Activated T-helper 1 cell treated with anti-CD3 and anti-CD28 coated beads, Interleukin-2, amount 50 U/mL, for 16 hours (primary cell): ENCODE measurements at regions not wholly inside any gene's neighbourhood (a gene's known extent, or its start where the extent isn't known, plus 50 kb on each side); places are given as distances from the start of the nearest gene placed in this dataset.
"Not testable (repeated sequence)": the region's sequence is repeated elsewhere in the genome, so short reads cannot be mapped to it uniquely, and the experiment has no call there.

Source experiments
- DNase-seq, 2 donors: peaks; one replicate each; pipeline ENCODE4 v3.0.0-alpha.2; 2020; ENCODE audit warnings: low read depth in 1 of 2, low spot score in 1 of 2

DNA sequence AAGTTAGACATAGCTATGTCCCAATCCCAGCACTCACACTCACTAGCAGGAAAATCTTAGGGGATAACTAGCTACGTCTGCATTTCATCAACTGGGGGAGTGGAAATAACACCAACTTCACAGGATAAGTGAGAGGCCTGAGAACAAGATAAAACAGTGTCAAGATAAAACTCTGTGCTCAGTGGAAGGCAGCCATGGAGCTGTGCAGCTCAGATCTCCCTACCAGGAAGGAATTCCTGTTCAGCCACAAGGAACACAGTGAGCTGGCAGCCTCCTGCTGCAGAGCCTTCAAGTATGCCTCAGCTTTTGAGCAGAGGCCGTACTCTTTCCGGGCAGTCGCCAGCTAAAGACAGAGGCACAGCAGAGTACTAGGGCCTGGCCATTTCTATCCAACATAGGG is 115.8 kb upstream of the TOPAZ1 start:
- no peak for DNase-seq

DNA sequence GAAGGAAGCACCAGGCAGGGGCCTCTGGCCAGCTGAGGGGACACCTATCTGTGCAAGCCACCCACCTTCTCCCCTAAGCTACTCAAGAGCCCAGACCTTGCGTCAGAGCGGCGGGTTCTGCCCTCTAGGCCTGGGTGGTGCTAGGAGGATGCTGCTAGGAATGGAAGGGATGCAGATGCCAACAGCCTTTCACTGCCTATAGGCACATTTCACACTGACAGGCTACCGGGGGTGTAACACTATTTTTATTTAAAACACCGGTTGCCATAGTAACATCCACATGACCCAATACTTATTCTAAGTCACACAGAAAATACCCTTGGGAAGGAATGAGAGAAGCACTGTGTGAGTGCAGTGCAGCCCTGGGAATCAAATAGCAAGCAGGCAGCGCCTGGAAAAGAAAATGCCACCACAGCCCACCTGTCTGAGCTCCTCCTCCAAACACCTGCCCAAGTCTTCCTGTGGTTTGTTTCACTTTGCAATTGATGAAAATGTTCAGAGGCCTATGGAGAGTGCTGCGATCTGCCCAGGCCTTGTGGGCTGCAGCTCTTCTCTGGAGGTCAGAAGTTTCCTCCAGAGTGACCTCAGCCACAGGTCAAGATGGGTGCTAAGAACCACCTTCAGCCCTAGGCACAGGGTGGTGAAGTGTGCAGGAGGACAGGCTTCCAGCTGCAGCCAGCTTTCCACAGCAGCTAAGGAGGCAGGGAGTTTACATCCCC is 113.5 kb upstream of the TOPAZ1 start:
- no peak for DNase-seq

DNA sequence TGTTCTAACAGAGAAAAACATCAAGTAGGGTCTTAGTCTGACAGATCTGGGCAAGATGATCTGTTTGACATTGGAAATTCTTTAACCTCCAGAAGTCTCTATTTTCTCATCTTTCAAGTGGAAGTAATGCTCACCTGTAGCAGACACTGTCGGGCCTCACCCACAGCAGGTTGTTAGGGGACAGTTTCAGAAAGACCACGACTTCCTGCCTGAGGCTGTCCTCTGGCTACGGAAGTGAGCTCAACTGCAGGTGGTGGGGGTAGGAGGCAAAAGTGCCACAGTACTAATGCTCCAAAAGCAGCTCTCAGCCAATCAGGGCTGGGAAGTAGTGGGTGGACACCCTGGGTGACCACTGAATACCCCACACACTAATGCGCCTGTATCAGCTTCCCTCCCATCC is 111.4 kb upstream of the TOPAZ1 start:
- DNase-seq, result no peak

DNA sequence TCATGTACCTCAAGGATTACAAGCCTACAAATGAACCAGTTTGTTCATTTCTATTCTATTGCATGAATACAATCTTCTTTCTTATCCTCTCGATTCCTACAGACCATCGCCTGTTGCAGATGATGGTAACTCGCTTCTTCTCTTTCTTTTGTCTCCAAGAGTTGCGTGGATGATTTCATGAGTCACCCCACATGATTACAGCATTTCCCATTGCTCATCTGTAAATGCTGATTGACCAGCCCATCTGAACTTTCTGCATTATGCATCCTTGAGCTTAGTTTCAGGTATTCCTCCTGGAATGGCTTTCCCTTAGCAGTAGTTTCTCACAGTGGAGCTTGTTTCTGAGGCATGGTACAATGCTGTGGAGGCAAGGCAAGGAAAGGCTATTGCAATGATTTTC is 109.6 kb upstream of the TOPAZ1 start:
- DNase-seq, result no peak

DNA sequence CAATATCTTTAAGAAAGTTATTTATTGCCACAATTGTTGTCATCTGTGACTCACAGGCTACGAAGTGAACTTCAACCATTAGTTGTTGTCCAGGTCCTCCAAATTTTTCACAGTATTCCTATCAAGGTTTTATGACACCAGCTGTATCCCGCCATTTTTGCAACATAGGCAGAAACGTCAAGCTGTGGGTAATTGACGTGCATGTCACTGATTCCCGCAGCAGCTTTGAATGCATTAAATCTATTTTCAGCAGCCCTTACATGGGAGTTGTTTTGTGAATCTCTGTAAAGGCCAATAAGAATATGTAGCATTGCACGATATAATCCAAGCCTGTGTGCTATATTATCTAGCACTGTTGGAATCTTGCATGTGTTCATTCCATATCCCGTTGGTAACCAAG is 109.1 kb upstream of the TOPAZ1 start:
- DNase-seq, result no peak

DNA sequence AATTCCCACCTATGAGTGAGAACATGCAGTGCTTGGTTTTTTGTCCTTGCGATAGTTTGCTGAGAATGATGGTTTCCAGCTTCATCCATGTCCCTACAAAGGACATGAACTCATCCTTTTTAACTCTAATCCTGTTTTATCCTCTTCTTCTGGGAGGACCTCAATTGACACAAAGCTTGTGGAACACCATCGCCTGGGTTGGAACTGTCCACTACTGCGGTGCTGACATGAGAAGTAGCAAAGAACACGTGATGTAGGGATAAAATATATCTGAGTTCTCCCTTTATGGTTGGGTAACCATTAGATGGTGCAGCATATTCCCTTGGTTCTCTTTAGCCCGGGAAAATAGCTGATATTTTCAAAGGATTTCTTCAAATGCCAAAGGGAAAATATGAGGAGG is 105.3 kb upstream of the TOPAZ1 start:
- no peak for DNase-seq

DNA sequence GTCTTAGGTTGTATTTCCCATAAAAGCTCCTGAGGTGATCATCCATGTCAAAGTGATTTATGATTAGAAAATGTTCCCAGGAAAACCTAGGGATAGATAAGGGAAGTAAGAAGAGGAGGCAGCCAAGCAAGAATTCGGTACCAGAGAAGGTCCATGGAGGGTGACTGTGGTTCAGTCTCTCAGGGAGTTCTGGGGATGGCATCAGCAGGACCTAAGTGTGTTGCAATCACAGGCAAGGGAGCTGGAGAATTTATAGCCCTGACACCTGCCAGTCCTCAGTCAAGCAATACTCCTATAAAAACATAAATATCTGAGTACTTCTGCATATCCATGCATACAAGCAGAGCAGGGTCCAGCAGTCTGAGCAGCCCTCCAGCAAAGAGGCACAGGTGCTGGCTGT is 95.6 kb upstream of the TOPAZ1 start:
- no peak for DNase-seq

DNA sequence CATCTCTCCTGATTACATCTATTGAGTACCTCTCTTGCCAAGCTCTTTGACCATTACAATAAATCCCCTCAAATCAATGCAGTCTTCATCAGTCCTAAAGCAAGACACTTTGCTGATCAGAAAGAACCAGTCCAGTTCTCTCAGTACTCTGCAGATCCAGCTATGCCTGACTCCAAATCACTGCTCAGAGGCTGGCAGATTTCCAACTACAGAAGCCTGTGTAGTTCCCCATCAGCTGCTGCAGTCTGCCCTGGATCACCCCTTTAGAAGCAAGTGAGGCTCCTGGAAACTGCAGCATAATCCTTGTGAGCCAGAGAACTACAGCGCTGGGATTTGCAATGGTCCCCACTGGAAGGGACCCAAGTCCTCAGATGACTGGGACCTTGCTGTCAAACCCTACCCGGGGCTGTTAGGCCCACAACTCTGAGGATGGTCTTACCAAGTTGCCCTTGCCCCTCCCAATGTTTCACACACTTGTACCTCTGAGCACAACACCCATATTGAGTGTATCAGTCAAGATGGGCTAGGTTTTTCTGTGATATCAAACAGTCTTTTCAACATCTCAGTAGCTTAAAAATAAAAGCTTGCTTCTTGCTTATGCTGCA is 81.9 kb upstream of the TOPAZ1 start:
- no peak for DNase-seq

DNA sequence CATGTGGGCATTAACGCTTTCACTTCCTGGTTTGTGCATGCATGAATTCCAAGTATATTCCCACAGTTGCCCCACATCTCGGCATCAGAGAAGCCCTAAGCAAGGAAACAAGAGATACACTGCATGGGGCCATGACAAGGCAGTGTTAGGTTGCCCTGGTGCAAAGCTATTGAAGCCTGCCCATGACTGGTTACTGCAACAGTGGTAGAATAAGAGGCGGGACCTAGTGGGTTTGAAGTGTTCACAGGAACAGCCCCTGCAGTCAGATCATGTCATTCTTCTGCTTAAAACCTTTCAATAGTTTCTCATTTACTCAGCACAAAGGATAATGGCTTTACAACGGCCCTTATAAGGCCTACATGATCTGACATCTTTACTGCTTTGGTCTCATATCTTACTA is 80.9 kb upstream of the TOPAZ1 start:
- DNase-seq, result no peak

DNA sequence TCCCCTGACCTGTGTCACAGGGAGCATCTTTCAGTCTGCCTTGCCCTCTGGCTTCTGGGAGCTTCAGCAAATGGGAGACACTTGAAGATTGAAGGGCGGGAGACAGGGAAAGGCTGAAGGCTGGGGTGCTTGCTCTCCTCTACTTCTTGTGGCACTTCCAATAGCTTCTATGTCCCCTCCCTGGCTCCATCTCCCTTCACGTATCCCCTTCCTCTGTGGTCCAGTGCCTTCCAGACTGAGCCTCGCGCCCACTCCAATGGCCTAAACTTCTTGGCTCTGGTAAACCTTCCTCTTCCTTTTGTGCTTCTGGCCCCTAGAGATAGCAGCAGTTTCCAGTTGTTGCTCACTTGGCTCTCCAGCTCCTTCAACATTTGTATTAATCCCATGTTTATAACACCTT is 69.8 kb upstream of the TOPAZ1 start:
- DNase-seq, result no peak

DNA sequence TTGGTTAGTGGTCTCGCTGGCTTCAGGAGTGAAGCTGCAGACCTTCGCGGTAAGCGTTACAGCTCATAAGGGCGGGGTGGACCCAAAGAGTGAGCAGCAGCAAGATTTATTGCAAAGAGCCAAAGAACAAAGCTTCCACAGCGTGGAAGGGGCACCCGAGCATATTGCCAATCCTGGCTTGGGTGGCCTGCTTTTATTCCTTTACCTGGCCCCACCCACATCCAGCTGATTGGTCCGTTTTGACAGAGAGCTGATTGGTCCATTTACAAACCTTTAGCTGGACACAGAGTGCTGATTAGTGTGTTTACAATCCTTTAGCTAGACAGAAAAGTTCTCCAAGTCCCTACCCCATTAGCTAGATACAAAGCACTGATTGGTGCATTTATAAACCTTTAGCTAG is 69.0 kb upstream of the TOPAZ1 start:
- DNase-seq, result not testable (repeated sequence)

DNA sequence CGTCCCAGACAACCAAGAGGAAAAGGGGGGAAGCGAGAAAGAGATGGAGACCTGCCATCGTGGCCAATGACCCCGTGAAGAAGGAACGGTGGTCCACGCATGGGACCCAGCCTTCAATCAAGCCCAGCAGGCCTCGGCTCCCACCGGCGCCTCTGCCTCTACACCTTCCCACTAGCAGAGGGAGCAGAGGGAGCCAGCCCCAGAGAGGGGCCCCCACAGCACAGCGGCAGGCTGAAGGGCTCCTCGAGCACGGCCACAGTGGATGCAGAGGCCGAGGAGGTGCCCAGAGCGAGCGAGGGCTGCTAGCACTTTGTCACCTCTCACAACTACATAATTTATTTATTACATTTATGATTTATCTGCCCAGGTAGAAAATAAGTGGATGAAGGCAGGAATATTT is 68.4 kb upstream of the TOPAZ1 start:
- DNase-seq, result no peak

DNA sequence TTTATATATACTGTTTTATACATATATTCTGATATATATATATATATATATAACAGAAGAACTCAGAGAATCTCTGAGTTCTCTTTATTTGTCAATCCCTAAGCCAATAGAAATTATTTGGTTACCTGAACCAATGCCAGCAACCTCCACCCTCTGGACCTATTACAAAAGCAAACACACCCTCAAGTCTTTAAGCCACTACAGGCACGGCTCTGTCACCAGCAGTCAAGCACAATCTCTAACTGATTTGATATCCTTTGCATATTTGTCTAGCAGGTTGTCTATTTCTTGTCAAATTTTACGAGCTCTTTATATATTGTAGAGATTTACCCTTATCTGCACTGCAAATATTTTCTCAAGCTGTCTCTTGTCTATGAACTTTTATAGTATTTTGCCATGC is 66.6 kb upstream of the TOPAZ1 start:
- no peak for DNase-seq

DNA sequence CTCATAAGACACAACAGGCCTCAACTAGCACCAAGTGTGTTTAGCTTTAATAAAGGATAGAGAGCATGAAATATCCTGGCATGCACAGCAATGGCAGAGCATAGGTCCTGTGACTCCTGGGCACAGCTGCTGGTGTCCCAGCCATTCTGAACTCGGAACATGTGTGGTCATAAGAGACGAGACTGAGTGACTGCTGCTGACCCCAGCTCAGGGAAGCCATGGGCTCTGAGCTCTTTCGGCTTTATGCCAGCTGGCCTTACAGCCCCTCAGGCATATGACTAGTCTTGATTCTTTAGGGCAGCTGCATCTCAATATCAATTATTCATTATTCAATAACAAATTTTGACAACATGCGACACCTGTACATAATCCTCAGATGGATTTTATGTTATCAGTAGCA is 62.4 kb upstream of the TOPAZ1 start:
- no peak for DNase-seq

DNA sequence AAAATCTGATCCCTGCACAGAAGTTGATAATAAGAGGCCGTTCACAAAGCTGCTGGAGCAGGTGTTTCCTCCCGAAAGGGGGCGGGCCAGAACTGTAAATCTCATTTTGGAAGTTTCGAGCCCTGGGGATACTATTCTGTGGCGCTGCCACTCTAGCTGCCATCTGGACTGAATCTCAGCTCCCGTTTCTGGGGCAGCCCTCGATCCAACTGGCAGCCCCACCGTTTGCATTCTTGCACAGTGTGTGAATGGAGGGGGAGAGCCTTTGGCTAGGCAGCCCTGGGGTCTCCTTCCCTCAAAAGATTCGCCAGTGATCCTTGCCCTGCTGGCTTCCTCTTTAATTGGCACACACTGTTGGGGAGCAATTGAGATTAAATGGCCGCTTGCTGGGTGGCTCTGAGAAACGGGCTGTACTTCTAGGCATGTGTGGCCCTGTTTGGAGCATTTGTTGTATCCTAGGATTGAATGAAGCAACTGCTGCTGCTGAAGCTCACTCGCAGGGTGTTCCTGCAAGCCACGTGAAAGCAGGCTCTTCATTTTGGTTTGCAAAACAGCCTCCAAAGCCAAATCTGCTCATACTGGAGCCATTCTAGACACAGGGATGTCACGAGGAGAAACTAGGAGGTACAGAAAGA is 57.2 kb upstream of the TOPAZ1 start:
- DNase-seq, result no peak

DNA sequence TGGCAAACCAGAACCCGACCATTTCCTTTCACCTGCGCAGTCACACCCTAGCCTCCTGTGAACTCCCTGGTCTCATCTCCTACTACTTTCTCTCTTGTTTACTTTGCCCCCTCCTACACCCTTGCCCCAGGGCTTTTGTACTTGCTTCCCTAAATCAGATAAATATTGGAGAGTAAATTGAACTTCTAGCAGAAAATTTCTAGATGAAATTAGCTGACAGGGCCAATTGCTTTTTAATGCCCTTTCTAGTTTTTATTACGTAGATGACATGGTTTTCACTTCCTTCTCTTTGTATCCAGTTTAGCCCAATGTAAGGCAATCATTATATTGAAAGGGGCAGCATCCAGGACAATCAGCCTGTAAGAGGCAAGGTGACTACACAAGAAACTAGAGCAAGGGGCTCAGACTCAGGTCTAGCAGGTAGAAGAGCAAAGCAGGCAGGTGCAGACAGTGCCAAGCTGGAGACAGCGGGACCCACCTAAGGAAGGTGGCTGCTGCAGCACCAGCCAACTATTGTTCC is 56.2 kb upstream of the TOPAZ1 start:
- DNase-seq, result no peak

DNA sequence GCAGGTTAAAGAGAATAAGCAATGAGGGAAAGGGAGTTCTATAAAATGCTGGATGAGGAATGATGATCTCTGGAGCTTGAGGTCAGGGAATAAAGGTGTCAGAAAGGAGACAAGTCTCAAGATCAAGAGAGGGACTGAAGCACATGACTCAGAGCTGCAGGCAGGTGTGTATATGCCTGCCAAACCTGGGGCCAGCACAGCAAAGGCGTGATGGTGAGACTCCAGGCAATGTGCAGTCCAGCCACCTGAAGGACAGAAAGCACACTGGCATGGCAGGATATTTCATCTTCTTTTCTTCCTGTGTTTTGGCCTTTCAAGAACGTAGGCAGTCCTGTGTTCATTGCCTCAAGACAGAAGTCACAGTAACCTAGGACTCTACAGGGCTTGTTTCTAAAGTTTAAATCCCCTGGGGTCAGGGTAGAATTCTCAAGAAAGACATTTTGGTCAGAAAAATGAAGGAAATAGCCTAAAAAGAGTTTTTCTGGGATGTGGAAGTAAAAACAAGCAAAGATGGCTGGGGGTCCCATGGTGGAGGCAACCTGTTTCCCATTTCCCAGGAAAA is 55.5 kb upstream of the TOPAZ1 start:
- DNase-seq, result no peak

DNA sequence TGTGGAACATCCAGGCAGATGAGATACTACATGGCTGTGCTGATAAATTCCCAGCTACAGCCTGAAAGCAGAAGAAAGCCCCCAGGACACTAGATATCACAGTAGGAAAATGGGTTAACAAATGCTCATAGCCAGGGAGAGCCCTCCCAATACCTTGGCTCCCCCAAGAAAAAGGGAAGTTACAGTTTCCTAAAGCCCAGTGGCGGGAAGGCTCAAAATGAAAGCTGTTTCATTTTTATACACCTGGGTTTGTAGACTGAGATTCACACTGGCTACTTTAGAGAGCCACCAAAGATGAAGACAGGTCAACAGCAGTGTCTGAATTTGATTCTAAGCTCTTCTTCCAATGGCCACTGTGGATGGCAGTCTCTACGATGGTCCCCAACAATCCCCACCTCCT is 55.0 kb upstream of the TOPAZ1 start:
- DNase-seq, result no peak
